Vagina (tissue), 2 donors: ENCODE measurements at regions not wholly inside any gene's neighbourhood (a gene's known extent, or its start where the extent isn't known, plus 50 kb on each side); places are given as distances from the start of the nearest gene placed in this dataset.

ENCODE experiments used
- POLR2A ChIP-seq, 2 donors: fragments of 450-650 bp; IDR thresholded peaks; one replicate each; pipeline ENCODE4 v1.6.1; 2017; ENCODE audit warnings: antibody characterized with exemption in 2 of 2, mild to moderate bottlenecking in 2 of 2, moderate library complexity in 2 of 2
- TF ChIP-seq, protein P1 (sequence below), 3 experiments: fragments of 450-650 bp in 2 of 3; fragments of 200-600 bp in 1 of 3; sonication (generic) in 1 of 3; IDR thresholded peaks; one replicate each; pipeline ENCODE4 v1.5.1; 2017 to 2019; ENCODE audit warnings: antibody characterized with exemption in 3 of 3, mild to moderate bottlenecking in 2 of 3, moderate library complexity in 2 of 3

GRCh38 chr21:19123053-19123452 is 719.5 kb upstream of the TMPRSS15 start:
- TF ChIP-seq, protein P1, sequence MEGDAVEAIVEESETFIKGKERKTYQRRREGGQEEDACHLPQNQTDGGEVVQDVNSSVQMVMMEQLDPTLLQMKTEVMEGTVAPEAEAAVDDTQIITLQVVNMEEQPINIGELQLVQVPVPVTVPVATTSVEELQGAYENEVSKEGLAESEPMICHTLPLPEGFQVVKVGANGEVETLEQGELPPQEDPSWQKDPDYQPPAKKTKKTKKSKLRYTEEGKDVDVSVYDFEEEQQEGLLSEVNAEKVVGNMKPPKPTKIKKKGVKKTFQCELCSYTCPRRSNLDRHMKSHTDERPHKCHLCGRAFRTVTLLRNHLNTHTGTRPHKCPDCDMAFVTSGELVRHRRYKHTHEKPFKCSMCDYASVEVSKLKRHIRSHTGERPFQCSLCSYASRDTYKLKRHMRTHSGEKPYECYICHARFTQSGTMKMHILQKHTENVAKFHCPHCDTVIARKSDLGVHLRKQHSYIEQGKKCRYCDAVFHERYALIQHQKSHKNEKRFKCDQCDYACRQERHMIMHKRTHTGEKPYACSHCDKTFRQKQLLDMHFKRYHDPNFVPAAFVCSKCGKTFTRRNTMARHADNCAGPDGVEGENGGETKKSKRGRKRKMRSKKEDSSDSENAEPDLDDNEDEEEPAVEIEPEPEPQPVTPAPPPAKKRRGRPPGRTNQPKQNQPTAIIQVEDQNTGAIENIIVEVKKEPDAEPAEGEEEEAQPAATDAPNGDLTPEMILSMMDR (IDR thresholded peaks at IDR 0.05), result no peak
- no peak for TF ChIP-seq POLR2A (IDR thresholded peaks at IDR 0.05)
